NCI-H82 treated with DMSO at 0.1 percent for 48 hours (cell line): ENCODE measurements at regions not wholly inside any gene's neighbourhood (a gene's known extent, or its start where the extent isn't known, plus 50 kb on each side); places are given as distances from the start of the nearest gene placed in this dataset.
"Not testable (repeated sequence)": the region's sequence is repeated elsewhere in the genome, so short reads cannot be mapped to it uniquely, and the experiment has no call there.

Experiments used
- DNase-seq: peaks from one replicate; lab custom pipeline; 2025; ENCODE audit not compliant: unreplicated experiment; lab: John Stamatoyannopoulos, UW

DNA sequence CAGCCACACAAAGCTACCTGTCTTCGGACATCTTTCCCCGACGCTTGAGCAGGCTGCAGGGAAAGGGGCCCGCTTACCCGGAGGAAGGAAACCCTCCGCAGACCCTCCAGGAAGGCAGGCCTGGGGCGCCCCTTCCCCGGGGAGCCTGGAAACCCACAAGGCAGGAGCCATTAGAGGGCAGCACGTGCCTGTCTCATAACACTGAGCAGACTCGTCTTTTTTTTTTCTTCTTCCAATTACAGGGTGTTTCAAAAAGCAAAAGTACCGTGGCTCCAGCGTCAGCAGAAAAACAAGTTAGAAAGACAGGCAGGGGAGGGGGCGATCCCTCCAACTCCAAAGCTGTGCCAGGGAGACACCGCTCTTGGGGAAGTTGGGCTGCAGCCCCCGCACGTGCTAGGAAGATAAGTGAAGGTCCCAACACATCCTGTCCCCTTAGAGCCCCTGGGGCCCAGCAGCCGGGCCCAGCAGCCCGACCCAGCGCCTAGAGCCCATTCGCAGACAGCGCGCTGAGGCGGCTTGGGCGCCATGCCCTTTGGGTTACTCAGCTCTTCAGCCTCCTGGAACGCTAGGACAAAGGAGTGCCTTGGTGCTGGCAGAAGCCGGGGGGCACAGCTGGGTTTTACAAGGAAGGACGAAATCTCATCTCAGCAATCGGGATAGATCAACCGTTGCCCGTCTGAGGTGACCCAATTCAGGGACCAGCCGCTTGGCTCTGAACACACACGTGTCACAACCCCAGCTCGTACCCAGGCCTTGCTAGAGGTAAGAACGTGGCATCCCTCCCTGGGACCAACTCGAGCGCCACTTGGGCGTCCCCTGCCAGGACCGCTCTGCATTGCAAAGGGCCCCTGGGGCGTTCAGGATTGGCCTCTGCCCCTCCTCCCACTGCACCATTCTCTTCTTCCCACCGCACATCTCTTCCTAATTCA is 136.3 kb downstream of the LY86 start:
- DNase-seq = peak; percentile 9

DNA sequence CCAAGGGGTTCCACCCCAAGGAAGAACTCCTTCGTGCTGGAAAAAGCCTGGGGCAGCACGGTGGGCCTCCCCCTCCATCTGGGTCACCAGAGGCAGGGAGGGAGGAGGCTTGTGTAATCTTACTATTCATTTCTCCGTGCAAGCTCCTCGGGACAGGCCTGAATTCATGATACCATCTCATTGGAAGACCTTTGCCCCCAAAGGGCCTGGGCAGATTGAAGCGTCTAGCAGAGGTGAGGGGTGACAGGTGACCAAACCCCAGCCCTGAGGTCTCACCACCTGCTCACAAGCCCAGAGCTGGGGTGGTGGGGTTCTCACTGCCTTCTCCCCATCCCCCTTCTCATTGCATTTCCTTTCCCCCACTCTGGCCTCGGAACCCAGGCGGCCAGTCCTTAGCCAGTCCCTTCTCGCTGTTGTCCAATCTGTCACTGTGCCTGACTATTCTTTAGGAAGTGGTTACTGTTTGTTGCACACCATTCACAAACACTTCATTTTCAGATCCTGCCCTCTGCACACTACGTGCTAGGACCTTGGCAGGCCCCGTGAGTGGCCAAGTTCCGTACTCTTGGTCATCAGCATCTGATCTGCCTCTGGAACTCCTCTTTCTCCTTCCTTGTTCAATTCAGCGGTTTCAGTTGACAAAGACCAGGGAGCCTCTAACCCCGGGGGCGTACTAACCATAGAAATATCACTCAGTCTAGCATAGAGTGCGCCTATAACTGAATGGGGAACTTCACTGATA is 137.1 kb downstream of the LY86 start:
- no peak for DNase-seq

DNA sequence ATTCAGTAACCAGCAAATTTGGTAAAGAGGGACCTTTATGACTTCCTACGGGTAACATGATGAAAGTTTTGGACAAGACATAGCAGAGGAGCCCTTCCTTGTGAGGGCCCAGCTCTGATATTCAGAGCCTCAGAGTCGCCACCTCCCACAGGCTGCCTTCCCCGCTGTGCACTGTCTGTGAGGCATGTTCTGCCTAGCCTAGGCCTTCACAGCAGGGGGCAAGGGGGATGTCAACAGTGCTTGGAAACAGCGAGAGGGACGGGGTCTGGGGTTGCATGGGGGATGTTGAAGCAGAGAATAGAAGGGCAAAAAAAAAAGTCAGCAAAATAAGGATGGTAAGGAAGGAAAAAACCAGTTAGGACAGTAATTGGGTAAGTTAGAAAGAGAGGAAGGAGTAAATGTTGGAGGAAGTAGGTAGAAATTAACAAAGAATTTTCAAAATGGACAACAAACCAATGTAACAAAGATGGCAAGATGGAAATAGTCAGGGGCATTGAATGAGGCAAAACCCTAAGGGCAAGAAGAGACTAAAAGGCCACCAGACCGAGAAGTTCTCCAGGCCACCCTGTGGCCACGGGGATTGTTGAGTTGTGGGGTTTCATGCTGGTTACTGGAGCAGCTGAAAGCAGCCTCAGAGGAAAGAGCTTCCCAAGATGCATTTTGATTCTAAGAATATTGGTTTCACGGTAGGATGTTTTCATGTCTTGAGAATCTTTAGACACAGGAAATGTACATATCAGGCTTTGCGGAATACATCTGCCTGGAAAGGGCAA is 139.8 kb downstream of the LY86 start:
- no peak for DNase-seq

DNA sequence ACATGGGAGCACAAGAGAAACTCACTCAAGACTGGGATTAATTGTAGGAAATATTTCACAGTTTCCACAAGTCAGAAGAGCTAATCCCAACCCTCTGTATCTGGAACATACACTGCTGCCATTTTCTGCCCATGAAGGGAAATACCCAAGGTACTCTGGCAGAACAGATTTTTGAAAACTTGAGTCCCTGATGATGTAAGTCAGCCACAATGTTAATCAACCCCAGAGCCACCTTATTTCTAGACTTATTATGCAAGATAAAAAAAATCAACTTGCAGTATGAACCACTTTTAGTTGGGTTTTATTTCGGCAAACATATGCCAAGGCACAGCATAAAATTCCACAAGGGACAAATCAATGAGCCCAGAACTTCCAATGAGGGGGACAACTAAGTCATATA is 141.5 kb downstream of the LY86 start:
- no peak for DNase-seq

DNA sequence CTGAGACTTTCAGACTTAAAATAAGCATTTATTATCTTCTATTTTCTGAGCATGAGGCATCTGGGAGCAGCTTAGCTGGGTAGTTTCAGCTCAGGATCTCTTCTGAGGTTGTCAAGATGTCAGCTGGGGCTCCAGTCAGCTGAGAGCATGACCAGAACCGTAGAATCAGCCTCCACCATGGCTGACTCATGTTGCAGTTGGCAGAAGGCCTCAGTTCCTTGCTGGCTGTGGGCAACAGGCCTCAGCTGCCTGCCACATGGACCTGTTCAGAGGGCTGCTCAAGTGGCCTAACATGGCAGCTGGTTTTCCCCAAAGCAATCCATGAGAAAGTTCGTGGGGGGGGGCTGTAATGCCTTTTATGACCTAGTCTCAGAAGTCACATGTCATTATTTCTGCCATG is 142.3 kb downstream of the LY86 start:
- no peak for DNase-seq

DNA sequence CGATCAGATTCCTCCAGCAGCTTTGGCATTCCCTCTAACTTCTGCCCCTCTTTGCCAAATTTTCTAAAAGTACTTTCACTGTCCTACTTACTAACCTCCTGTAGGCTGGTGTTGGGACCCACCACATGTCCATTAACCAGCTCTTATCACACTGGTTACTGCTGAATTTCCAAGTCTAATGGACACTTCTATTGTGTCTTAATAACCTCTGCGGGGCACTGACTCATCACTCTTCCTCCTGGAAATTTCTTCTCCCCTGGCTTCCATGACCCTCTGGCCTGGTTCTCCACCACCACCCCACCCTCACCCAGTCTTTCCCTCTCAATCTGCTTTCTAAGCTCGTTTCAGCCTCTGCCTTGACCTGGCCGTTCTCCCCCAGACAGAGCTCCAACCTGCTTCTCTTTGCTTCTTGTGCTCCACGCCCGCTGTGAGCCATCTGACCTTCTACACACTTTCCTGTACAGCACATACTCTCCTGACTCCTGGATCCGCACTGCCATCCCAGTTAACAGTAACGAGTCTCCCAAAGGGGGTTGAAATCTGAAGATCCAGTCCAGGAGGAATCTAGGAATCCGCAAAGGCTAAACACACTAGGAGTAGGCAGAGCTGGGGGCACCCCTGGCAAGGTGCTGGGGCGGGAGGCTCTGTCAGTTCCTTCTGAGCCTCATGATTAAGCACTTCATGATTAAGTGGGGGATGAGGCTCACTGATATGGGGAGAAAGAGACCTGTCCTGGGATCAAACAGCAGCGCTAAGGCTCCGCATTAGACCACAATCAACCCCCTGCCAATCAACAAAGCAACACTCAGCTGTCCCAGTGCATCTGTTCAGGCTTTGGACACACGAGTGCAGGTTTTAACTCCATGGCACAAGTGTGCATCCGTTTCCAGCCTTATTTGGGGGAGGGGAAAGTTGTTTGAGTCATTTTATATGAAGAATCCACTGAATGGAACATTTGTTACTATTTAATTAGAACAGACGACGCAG is 146.3 kb downstream of the LY86 start:
- peak; percentile 40 for DNase-seq

DNA sequence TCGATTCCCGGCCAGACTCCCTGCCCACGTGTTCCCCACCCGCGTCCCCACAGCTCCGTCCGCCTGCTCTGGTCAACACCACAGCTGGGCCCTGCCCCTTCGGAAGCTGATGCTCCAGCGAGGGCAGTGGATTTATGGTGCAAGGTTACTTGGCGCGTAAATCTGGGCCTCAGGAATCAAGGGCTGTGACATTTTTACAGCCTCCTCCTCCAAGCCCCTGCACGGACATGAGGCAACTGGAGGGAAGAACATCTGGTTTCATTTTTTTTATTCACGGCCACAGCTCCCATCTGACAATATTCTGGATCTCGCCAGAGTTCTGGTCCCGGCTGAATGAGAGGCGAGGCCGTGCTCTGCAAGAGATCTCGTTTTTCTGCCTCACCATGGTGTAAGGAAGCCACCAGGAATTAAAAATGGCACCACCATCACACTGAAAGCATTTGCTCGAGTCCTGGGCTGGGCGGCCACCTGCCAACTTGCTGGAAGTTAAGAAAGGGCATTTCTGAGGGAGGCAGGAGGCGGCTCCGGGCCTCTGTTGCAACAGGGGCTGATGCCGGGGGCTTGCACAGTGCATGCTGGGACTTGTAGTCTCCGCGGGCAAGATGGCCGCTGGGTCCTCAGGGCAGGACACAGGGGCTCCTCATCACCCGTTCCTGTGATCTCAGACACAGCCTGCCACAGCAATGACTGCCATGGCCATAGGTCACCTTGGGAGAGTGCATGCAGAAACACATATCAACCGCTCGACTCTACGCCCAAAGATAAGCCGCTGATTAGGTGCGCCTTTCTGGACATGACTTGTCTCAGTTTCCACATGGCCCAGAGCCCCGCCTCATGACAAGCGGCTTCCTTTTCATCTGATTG is 148.5 kb downstream of the LY86 start:
- no peak for DNase-seq

DNA sequence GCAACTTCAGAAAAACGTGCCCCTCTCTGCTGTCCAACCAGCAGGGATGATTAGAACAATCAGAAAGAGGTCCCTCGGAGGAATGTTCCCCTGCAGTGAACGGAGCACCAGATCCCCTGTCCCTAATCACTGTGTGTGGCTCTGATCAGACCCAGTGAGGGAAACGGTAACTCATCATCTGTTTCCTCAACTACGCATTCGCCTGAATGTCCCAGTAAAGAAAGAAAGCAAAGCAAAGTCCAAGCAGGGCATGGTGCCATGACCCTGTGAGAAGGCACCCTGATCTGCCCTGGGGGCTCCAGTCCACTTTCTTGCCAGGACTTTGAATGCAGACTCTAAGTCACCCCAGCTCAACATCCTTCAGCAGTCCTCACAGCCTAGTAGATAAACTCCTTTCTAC is 149.2 kb downstream of the LY86 start:
- DNase-seq = no peak

DNA sequence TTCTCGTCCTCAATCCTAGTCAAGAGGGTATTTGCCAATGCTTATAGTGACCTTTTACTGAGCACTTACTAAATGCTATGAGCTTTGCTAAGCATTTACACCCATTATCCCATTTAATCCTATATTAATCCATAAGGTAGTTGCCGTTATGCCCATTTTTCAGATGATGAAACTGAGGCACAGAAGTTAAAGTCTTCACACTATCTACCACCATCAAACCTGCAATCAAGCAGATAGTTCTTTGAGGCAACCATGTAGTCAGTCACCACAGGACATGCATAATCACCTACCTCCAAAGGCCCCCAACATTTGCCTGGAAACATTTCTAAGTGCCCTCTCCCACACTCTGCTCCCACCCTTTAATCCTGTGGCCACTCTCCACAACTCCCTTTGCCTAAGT is 149.6 kb downstream of the LY86 start:
- DNase-seq = no peak

DNA sequence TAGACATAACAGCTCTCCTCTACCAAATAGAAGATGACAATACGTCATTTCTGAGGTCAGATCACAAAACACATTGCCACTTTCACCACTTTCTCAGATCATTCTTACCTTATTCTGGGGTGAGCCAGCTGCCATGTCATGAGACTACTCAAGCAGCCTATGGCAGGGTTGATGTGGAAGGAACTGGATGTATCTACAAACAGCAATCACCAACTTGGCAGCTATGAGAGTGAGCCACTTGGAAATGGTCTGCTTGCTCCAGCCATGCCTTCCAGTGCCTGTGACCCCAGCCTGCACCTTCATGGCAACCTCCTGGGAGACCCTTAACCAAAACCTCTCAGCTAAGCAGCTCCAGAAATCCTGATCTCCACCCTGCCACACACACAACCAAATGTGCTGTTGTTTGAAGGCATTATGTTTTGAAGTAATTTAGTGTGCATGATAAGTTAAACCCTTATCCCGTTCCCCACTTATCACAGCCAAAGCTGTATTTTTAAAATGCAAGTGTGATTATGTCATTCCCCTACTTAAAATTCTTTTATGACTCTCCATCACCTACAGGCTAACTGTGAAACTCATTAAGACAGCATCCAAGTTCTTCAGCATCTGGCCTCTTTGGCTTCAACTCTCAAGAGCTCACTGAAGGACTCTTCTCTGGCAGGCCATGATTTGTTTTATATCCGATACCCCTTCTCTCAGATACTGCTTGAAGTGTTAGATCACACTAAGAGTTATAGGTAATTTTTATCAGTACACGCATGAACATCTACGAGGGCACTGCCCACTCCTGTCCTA is 150.6 kb downstream of the LY86 start:
- DNase-seq = no peak

DNA sequence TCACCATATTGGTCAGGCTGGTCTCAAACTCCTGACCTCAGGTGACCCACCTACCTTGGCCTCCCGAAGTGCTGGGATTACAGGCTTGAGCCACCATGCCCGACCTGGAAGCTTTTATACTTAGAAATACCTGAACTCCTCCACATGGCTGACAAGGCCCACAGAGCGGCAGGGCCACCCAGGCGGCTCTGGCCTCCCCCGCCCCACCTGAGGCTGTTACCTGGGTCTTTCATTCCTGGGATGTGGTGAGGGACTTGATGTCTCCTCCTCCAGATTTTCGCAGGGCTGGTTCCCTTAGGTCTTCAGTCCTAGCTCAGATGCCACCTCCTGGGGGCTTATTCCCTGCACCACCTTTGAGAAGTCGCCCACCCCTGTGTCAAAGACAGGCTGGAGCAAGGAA is 152.1 kb downstream of the LY86 start:
- no peak for DNase-seq

DNA sequence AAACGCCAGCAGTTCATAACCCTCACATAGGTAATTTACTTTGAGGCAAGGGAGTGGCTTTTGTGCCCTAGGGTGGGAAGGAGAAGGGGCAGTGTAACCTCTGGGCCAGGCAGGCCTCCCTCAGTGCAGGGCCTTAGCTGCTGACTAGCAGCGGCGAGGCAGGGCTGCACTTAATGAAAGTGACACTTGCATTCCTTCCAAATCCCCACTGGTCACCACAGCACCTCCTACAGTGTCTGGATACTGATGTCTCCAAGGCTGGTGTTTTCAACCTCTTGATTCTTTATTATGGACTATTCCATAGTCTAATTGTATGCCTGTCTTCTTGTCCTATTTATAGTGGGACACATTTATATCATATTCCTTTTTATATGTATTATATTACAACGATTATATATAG is 152.7 kb downstream of the LY86 start:
- no peak for DNase-seq

DNA sequence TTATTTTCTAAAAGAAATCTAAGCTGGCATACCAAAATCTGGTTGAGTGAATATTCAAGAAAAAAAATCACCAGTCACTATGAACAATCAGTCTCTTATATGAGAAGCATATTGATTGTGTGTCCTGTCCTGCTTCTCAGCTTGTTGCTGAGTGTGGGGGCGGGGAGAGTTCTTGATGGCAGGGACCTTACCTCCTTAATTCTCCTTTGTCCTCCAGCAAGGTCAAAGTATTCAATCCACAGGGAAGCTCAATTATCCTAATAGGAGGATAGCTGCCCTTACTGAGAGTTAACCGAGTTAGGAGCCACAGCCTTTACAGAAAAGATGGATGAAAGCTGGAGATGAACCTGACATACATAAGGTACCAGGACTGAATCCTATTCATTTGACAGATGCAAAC is 154.0 kb downstream of the LY86 start:
- no peak for DNase-seq

DNA sequence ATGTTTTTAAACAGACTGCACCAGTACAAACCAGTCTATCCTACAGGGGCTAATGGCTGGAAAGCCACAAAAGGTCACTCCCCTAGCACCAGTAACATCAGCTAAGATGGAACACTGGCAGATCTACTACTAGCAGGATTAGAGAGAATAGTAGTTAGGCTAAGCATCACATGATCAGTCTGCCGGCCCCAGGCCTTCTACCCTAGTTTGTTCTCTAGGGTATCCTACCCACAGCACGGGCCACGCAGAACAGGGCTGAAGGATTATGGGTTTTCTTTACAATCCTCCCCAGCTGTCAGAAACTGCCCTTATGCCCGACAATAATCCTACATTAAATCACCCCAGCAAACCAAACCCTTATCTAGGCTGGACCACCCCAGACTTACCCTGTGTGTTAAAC is 156.0 kb downstream of the LY86 start:
- DNase-seq = no peak

DNA sequence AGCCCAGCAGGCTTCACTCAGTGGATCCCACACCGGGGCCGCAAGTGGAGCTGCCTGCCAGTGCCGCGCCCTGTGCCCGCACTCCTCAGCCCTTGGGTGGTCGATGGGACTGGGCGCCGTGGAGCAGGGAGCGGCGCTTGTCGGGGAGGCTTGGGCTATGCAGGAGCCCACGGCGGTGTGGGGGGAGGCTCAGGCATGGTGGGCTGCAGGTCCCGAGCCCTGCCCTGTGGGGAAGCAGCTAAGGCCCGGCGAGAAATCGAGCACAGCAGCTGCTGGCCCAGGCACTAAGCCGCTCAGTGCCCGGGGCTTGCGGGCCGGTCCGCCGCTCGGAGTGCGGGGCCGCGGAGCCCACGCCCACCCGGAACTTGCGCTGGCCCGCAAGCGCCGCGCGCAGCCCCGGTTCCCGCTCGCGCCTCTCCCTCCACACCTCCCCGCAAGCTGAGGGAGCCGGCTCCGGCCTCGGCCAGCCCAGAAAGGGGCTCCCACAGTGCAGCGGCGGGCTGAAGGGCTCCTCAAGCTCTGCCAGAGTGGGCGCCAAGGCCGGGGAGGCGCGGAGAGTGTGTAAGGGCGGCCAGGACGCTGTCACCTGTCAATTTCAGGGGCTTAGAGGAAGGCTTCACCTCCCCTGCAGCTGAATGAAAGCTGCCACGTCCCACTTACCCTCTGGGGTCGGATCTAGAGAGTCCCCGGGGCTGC is 157.3 kb downstream of the LY86 start:
- not testable (repeated sequence) for DNase-seq

DNA sequence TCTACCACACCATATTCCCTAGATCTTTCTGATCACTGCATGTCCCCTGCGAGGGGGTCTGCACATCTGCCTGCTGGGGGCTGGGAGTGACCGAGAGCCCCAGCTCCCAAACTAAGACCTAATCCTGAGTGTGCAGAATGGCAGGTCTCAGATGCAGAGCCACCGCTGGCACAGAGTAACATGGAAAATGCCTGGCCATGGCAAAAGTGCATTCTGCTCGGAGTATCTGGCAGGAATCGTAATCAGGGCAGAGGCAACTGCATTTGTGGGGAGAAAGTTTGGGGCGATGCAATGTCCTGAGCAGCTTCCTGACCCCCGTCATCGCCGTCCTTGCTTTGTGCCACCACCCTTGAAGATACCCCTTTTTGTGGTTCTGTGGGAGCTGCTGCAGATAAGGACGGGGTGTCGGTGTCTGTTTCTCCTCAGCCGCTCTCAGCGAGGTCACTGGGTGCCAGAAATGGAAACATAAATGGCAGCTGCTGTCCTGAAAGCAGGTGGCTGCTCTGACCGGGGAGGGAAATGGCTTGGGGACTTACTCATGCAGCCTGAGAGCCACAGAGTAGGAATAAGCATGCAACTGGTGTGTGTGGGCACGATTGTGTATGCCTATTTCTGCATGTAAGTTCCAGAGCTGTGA is 157.9 kb downstream of the LY86 start:
- DNase-seq = peak; percentile 56

DNA sequence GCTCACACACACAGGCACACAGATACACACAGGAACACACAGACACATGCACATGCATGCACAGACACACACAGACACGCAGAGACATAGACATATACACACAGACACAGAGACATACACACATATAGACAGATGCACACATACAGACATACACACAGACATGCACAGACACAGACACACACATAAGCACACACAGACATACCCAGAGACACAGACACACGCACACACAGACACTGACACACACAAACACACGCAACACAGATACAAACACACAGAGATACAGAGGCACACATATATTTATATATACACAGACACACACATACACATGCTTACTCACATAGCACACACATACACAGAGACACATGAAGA is 158.4 kb downstream of the LY86 start:
- no peak for DNase-seq

DNA sequence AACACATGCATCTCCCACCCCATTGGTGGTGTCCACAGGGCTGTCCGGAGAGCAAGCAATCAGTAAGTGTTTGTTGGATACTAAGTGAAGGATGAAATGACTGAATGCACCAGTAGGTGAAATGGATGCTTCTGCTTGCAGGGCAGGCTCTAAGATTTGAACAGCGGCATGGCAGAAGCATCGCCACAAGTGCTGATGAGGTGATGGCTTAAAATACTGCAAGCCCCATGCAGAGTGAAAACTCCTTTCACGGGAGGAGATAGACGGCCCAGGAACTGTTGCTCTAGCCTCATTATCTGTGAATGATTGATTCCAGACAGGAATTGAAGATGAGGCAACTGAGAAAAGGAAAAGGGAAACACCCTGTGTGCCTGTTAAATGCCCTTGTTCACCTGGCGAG is 158.9 kb downstream of the LY86 start:
- no peak for DNase-seq
